A549 (cell line): ENCODE measurements at regions not wholly inside any gene's neighbourhood (a gene's known extent, or its start where the extent isn't known, plus 50 kb on each side); places are given as distances from the start of the nearest gene placed in this dataset.

Experiments used
- ATAC-seq, 2 experiments: fragments of 200-7000 bp in 1 of 2; fragments of >200 bp in 1 of 2; cut with Nextera tagmentation in 1 of 2; cut with Tn5 transposase in 1 of 2; 3 replicates each; pipeline versions ENCODE4 v1.8.0 to v1.9.1; 2018 to 2020; ENCODE audit warnings: mild to moderate bottlenecking in 1 of 2, moderate library complexity in 1 of 2
- CTCF ChIA-PET: fragments of 300-600 bp; sonication (Branson Sonifier 250); formaldehyde crosslinking; extraction: SDS; loops from one replicate; lab custom pipeline; 2021; ENCODE audit warnings: antibody characterized with exemption, inconsistent platforms; lab: Yijun Ruan, JAX
- POLR2A ChIA-PET: fragments of 350-600 bp; formaldehyde crosslinking; extraction: SDS; loops from one replicate; lab custom pipeline; 2021; ENCODE audit warnings: antibody characterized with exemption, inconsistent platforms; lab: Yijun Ruan, JAX
- DNase-seq, 2 experiments: peaks; one replicate each; pipeline versions ENCODE4 v3.0.0 to v3.0.0-alpha.2; 2011 to 2016; ENCODE audit warnings: low read depth in 1 of 2, low spot score in 1 of 2
- FAIRE-seq: peaks from 2 replicates; lab custom pipeline; 2011; peaks lifted over from hg19 to GRCh38; lab: Jason Lieb, UNC
- H3K27ac ChIP-seq, 2 experiments: fragments of >200 bp; sonication (Bioruptor Twin); formaldehyde crosslinking; 3 replicates each; pipeline ENCODE4 v1.5.1; 2016 to 2017
- H3K4me1 ChIP-seq: fragments of >200 bp; sonication (Bioruptor Twin); formaldehyde crosslinking; 3 replicates; pipeline ENCODE4 v1.6.1; 2016
- H3K4me2 ChIP-seq: fragments of >200 bp; sonication (Bioruptor Twin); formaldehyde crosslinking; 3 replicates; pipeline ENCODE4 v1.6.1; 2016
- H3K4me3 ChIP-seq: fragments of >200 bp; sonication (Bioruptor Twin); formaldehyde crosslinking; 3 replicates; pipeline ENCODE4 v1.5.1; 2016
- H3K9me3 ChIP-seq: fragments of >200 bp; sonication (Bioruptor Twin); formaldehyde crosslinking; 3 replicates; pipeline ENCODE4 v1.6.1; 2016
- CBX8 ChIP-seq: fragments of 200-600 bp; sonication (generic); IDR thresholded peaks from 2 replicates; pipeline ENCODE4 v1.6.1; 2016
- EHMT2 ChIP-seq: fragments of 200-600 bp; sonication (generic); IDR thresholded peaks from 2 replicates; pipeline ENCODE4 v1.6.1; 2016; ENCODE audit warnings: antibody characterized with exemption, low read depth, mild to moderate bottlenecking, moderate library complexity
- ESRRA ChIP-seq: fragments of 150-350 bp; IDR thresholded peaks from 2 replicates; pipeline ENCODE4 v1.6.1; 2014; ENCODE audit warnings: mild to moderate bottlenecking, low read length, borderline replicate concordance
- FOXS1 ChIP-seq: fragments of 250-450 bp; sonication (Bioruptor Pico); IDR thresholded peaks from 2 replicates; pipeline ENCODE4 v1.5.0; 2020; ENCODE audit warnings: mild to moderate bottlenecking, moderate library complexity
- GATA3 ChIP-seq: IDR thresholded peaks from 2 replicates; pipeline ENCODE4 v1.6.1; 2012; ENCODE audit warnings: borderline replicate concordance
- HDAC2 ChIP-seq: fragments of 200-600 bp; sonication (generic); IDR thresholded peaks from 2 replicates; pipeline ENCODE4 v1.6.1; 2016
- HOXA7 ChIP-seq: fragments of 250-450 bp; sonication (Bioruptor Pico); IDR thresholded peaks from 2 replicates; pipeline ENCODE4 v1.5.0; 2020; ENCODE audit warnings: mild to moderate bottlenecking, moderate library complexity
- KDM5A ChIP-seq: fragments of 200-600 bp; sonication (generic); IDR thresholded peaks from 2 replicates; pipeline ENCODE4 v1.6.1; 2016; ENCODE audit warnings: antibody characterized with exemption, mild to moderate bottlenecking
- MYC ChIP-seq: IDR thresholded peaks from 2 replicates; pipeline ENCODE4 v1.6.1; 2012; ENCODE audit warnings: mild to moderate bottlenecking, inconsistent platforms, low read length, improper control_type of control experiment, borderline replicate concordance
- NFE2L2 ChIP-seq: fragments of 150-350 bp; conservative IDR thresholded peaks from 2 replicates; pipeline ENCODE4 v1.6.1; 2014; ENCODE audit warnings: low read length
- PHF8 ChIP-seq: fragments of 200-600 bp; sonication (generic); IDR thresholded peaks from 2 replicates; pipeline ENCODE4 v1.6.1; 2016; ENCODE audit warnings: low read depth, mild to moderate bottlenecking, antibody characterized with exemption, moderate library complexity, borderline replicate concordance
- POLR2A ChIP-seq: IDR thresholded peaks from 2 replicates; pipeline ENCODE4 v1.6.1; 2012; ENCODE audit warnings: mild to moderate bottlenecking, low read length
- RAD21 ChIP-seq, 2 experiments: fragments of >200 bp in 1 of 2; sonication (Bioruptor Twin) in 1 of 2; formaldehyde crosslinking in 1 of 2; IDR thresholded peaks in 1 of 2; conservative IDR thresholded peaks in 1 of 2; 2 replicates in 1 of 2; 3 replicates in 1 of 2; pipeline ENCODE4 v1.6.1; 2012 to 2018; ENCODE audit warnings: inconsistent platforms in 1 of 2
- RARB ChIP-seq: fragments of 250-450 bp; sonication (Bioruptor Pico); IDR thresholded peaks from 2 replicates; pipeline ENCODE4 v1.8.0; 2021; ENCODE audit warnings: mild to moderate bottlenecking, moderate library complexity
- ZNF302 ChIP-seq: fragments of 250-450 bp; sonication (Bioruptor Pico); IDR thresholded peaks from 2 replicates; pipeline ENCODE4 v1.9.0; 2021; ENCODE audit warnings: inconsistent platforms, mild to moderate bottlenecking, moderate library complexity
- WGBS: methylation state at CpG from one replicate; pipeline ENCODE4 v1.1.6; 2017; ENCODE audit errors: missing lambda C conversion rate; 5-methylcytosine and 5-hydroxymethylcytosine counted together
- TF ChIP-seq, protein P1 (sequence below): fragments of 450-650 bp; IDR thresholded peaks from 2 replicates; pipeline ENCODE4 v1.6.1; 2014; ENCODE audit warnings: antibody characterized with exemption
- TF ChIP-seq, protein P2 (sequence below): fragments of >200 bp; sonication (Bioruptor Twin); formaldehyde crosslinking; IDR thresholded peaks from 2 replicates; pipeline ENCODE4 v1.6.1; 2016
- TF ChIP-seq, protein P3 (sequence below): fragments of 150-350 bp; IDR thresholded peaks from 2 replicates; pipeline ENCODE4 v1.6.1; 2014; ENCODE audit warnings: low read depth, mild to moderate bottlenecking, low read length

DNA sequence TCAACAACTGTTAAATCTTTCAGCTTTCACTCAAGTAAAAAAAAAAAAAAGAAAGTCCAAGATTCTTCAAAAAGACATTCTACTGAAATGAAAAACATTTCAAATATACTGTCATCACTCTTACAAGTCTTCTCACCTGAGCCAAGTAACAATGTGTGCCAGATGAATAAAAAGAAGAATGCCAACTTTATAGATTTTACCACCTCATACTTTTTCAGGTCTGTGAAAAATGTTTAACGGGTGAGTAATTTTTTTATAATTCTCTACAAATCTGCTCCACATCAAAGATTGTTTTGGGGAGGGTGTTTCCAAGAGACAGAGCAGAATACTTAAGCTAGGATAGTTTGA is 181.0 kb upstream of the BMP4 start (continued):
- TF ChIP-seq, protein P1, sequence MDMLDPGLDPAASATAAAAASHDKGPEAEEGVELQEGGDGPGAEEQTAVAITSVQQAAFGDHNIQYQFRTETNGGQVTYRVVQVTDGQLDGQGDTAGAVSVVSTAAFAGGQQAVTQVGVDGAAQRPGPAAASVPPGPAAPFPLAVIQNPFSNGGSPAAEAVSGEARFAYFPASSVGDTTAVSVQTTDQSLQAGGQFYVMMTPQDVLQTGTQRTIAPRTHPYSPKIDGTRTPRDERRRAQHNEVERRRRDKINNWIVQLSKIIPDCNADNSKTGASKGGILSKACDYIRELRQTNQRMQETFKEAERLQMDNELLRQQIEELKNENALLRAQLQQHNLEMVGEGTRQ, result no peak
- TF ChIP-seq, protein P2, sequence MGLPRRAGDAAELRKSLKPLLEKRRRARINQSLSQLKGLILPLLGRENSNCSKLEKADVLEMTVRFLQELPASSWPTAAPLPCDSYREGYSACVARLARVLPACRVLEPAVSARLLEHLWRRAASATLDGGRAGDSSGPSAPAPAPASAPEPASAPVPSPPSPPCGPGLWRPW, result no peak
- TF ChIP-seq HOXA7 (CRISPR knock-in tag) (no peak), ESRRA (no peak), NFE2L2 (no peak), ZNF302 (CRISPR knock-in tag) (no peak), RARB (CRISPR knock-in tag) (no peak)
- TF ChIP-seq, all 56 proteins: peak for 0

DNA sequence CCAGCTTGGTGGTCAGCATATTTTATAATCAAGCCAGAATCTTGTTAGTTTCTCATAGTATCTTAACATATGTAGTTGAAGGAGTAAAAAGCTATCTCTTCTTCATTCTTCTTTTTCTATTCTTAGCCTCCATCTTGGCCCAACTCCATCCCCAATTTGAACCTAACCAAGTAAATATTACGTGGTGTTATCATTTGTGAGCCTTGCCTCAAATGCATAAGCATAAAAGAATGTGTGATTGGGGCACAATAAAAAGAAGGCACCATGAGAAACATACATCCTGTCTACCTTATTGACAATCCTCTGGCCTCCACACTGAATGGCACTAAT is 181.4 kb upstream of the BMP4 start:
- 7% methylated on average over 1 of the region's 1 CpG for WGBS
- CTCF ChIA-PET, result no interaction called here
- H3K4me3 ChIP-seq, result no peak overlapping the region
- TF ChIP-seq HDAC2 (no peak), GATA3 (no peak), EHMT2 (no peak)
- H3K27ac ChIP-seq, result no peak overlapping the region
- no peak for ATAC-seq
- FAIRE-seq, result no peak
- DNase-seq, result no peak
- H3K4me2 ChIP-seq, result no peak overlapping the region
- H3K4me1 ChIP-seq, result peaks cover 9% of the 10 kb centered on the region; the same call in 2 of the 3 replicates
- POLR2A ChIA-PET, result no interaction called here
- no peaks in the 10 kb centered on the region for H3K9me3 ChIP-seq

- Histone ChIP-seq H3K4me2 (no peak overlapping the region), H3K4me3 (no peak overlapping the region), H3K4me1 (peaks cover 9% of the 10 kb centered on the region; the same call in 2 of the 3 replicates)
- WGBS, result 20% methylated on average over 2 of the region's 2 CpGs
- TF ChIP-seq PHF8 (no peak), KDM5A (no peak)
- TF ChIP-seq, all 56 proteins: peak for 0
- DNase-seq, result no peak
- ChIA-PET POLR2A (no interaction called here), CTCF (interaction anchor here (1.2 kb wide), 1 partner anchor 17 kb away, joined by 3 read pairs; no protein-coding TSS in a partner anchor)
- no peak for FAIRE-seq
- Histone ChIP-seq H3K27ac (no peak overlapping the region), H3K9me3 (no peaks in the 10 kb centered on the region)
- ATAC-seq, result no peak
Observed at GRCh38 chr14:54138354-54139038, 181.9 kb upstream of the BMP4 start.

DNA sequence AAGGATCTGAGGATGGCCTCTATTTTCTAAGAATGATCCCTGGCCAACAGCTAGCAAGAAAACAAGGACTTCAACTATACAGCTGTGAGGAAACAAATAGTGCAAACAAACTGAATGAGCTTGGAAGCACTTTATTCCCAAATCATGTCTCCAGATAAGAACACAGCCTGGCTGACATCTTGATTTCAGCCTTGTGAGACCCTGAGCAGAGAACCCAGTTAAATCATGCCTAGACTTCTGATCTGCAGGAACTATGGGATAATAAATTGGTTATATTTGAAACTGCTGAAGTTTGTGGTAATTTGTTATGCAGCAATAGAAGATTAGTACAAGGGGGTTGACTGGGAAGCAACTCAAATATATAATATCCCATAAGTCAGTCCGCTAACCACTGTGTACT is 183.9 kb upstream of the BMP4 start:
- 76% methylated on average over 1 of the region's 1 CpG for WGBS
- DNase-seq (no peak), FAIRE-seq (peak; percentile 23), ATAC-seq (no peak)
- ChIA-PET POLR2A (no interaction called here), CTCF (interaction anchor here (1.2 to 1.8 kb wide), 3 partner anchors 17 to 207 kb away, joined by 3 to 4 read pairs (median 3); no protein-coding TSS in a partner anchor)
- H3K9me3 ChIP-seq, result no peaks in the 10 kb centered on the region
- no peak overlapping the region for H3K4me3 ChIP-seq
- no peak overlapping the region for H3K27ac ChIP-seq
- H3K4me2 ChIP-seq, result no peak overlapping the region
- no peaks in the 10 kb centered on the region for H3K4me1 ChIP-seq
- TF ChIP-seq FOXS1, result no peak
- no peak for TF ChIP-seq POLR2A

GRCh38 chr14:54146601-54147000 is 190.0 kb upstream of the BMP4 start:
- CTCF ChIA-PET, result no interaction called here
- Histone ChIP-seq H3K27ac (no peak overlapping the region), H3K9me3 (no peaks in the 10 kb centered on the region; the same call in 2 of the 3 replicates), H3K4me2 (no peak overlapping the region), H3K4me1 (no peaks in the 10 kb centered on the region), H3K4me3 (no peak overlapping the region)
- no peak for DNase-seq
- FAIRE-seq, result no peak
- POLR2A ChIA-PET, result no interaction called here
- no peak for TF ChIP-seq CBX8
- no peak for TF ChIP-seq HDAC2
- TF ChIP-seq RAD21 (conservative IDR thresholded peaks at IDR 0.05 in 1 of 2, IDR thresholded peaks at IDR 0.05 in 1 of 2), result no peak
- TF ChIP-seq, protein P3, sequence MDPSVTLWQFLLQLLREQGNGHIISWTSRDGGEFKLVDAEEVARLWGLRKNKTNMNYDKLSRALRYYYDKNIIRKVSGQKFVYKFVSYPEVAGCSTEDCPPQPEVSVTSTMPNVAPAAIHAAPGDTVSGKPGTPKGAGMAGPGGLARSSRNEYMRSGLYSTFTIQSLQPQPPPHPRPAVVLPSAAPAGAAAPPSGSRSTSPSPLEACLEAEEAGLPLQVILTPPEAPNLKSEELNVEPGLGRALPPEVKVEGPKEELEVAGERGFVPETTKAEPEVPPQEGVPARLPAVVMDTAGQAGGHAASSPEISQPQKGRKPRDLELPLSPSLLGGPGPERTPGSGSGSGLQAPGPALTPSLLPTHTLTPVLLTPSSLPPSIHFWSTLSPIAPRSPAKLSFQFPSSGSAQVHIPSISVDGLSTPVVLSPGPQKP, result no peak
- TF ChIP-seq MYC, result no peak
- 39% methylated on average over 2 of the region's 2 CpGs for whole genome bisulfite sequencing
- no peak for ATAC-seq
